EH (cell line): ENCODE measurements at regions not wholly inside any gene's neighbourhood (a gene's known extent, or its start where the extent isn't known, plus 50 kb on each side); places are given as distances from the start of the nearest gene placed in this dataset.
"Not testable (repeated sequence)": the region's sequence is repeated elsewhere in the genome, so short reads cannot be mapped to it uniquely, and the experiment has no call there.

Source experiments
- DNase-seq: peaks from one replicate; pipeline ENCODE4 v3.0.0-alpha.2; 2015; ENCODE audit warnings: low read depth

DNA sequence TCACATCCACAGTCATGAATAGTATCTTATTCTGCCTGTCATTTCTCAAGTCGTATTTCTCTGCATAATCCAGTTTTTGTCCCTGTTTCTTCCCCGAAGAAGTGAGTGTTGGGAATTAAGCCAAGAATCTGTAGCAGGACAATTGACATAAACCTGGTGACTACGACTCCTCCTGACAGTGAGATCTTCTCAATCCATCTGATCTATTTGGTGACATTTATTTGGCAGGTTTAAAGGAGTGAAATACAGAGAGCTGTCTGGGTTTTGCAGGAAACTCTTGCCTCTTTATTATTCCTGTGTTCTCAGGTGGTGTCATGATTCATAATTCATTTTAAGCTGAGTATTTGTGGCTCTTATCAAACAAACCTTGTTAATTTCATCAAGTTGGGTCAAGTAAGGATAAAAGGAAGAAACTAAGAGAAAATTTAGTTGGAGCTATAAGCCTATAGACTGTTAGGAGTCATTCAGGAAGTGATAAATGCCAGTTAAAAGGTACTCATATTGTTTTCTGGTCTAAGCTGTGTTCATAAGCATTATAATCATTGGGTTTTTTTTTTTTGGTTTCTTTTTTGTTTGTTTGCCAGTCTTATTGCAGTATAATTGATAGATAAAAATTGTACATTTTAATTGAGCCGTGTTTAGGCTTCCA, 95.9 kb upstream of the PCSK1 start:
- DNase-seq = no peak

- DNase-seq = no peak
These were observed 96.5 kb upstream of the PCSK1 start for GRCh38 chr5:96529559-96529958.

DNA sequence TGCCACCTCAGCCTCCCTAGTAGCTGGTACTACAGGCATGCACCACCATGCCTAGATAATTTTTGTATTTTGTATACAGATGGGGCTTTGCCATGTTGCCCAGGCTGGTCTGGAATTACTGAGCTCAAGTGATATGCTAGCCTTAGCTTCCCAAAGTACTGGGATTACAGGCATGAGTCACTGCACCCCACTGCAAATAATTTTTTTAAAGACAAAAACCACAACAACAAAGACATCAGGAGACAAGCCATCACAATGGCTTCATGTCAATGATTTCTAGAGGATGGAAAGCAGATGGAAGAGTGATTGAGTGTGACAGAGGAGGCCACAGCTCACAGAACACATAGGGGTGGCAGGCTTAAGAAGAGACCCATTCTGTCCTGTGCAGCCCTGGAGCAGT, 97.9 kb upstream of the PCSK1 start:
- DNase-seq = peak; percentile 20

DNA sequence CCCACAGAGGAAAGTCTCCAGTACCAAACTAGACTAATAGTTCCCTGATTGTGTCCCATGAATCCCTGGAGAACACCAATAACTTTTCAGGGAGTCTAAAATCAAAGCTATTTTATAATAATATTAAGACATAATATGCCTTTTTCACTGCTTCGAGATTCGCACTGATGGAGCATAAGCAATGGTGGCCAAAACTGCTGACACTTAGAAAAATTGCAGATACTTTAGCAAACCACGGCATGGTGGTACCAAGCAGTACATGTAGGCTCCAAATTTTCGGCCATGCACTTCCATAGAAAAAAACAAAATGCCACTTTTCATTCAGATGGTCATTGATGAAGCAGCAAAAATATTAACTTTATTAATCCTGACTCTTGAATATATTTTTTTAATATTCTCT, 100.3 kb upstream of the PCSK1 start:
- no peak for DNase-seq

- DNase-seq = peak; percentile 84
These were observed 104.3 kb upstream of the PCSK1 start for GRCh38 chr5:96537386-96537785.

GRCh38 chr5:96538808-96539250, 105.8 kb upstream of the PCSK1 start:
- DNase-seq = peak; percentile 7

DNA sequence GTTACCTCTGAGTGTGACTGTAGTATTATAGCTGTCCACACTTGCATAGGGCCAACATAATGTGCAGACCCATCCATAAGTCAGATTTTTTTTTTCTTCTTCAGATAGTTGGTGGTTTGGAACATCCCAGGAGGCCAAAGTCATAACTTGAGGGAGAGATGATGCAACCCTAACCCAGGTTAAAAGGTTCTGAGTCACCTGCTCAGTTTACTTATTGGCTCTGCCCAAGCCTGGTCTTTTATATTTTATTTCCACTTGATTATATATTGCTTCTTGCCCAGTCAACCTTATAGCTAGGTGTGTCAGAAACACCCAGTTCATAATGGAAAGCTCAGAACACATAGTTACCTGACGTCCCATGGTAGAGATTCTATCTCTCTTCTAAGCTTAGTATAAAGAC, 113.1 kb upstream of the PCSK1 start:
- DNase-seq = no peak

- DNase-seq = no peak
These were observed 114.4 kb upstream of the PCSK1 start for GRCh38 chr5:96547486-96547885.

GRCh38 chr5:96548905-96549304, 113.3 kb upstream of the CAST start:
- DNase-seq = peak; percentile 59

GRCh38 chr5:96560857-96561256, 101.3 kb upstream of the CAST start:
- not testable (repeated sequence) for DNase-seq

GRCh38 chr5:96562614-96563013, 99.6 kb upstream of the CAST start:
- peak; percentile 89 for DNase-seq

DNA sequence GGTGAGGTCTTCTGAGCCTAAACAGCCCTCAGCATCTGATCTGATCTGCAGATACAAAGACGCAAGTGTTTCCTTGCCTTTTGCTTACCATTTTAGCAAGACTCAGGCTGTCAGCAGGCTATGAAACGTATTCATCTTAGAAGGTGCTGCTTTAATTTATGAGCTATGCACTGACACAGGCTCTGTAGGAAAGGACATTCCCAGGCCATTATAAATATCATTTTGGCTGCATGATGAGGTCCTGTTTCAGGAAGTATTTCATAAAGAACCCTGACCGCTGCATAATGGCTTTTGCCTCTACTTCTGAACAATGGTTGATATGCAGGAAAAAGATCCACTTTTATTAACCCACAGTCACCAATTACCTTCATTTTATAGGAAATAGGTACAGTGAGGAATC, 98.4 kb upstream of the CAST start:
- peak; percentile 31 for DNase-seq

GRCh38 chr5:96565582-96566265, 96.5 kb upstream of the CAST start:
- peak; percentile 93 for DNase-seq

DNA sequence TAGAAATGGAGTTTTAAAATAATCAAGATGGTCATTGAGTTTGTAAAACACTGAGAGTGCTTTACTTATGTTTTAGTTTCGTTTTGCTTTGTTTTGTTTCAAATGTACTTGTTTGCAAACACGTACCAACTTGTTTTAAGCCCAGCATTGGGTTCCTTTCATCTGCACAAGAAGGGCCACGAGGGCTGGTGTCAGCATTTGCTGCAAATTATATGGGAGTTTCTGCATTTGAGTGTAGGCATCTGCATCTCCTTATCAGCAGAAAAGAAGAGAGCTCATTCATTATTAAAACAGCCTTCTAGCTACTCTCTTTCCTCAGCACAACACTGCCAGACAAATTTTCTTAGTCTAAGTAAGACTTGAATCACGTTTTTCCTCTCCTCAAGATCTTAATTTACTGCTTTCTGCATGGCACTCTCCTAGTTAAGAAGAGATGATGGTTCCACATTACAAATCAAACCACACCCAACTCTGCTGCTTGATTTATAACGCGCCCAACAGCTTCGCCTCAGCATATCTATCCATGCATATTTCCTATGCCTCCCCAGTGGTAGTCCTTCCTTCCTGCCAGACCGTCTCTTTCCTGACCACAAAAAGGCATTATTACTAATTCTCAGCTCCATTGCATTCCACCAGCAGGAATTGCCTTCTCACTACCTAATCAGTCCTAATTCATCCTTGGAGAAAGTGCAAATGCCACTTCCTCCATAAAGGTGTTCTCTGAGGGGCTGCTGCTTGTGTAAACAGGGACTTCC, 95.2 kb upstream of the CAST start:
- DNase-seq = peak; percentile 93

GRCh38 chr5:96569332-96569731, 92.8 kb upstream of the CAST start:
- no peak for DNase-seq

- DNase-seq = no peak
These were observed 92.4 kb upstream of the CAST start for GRCh38 chr5:96569770-96570169.

DNA sequence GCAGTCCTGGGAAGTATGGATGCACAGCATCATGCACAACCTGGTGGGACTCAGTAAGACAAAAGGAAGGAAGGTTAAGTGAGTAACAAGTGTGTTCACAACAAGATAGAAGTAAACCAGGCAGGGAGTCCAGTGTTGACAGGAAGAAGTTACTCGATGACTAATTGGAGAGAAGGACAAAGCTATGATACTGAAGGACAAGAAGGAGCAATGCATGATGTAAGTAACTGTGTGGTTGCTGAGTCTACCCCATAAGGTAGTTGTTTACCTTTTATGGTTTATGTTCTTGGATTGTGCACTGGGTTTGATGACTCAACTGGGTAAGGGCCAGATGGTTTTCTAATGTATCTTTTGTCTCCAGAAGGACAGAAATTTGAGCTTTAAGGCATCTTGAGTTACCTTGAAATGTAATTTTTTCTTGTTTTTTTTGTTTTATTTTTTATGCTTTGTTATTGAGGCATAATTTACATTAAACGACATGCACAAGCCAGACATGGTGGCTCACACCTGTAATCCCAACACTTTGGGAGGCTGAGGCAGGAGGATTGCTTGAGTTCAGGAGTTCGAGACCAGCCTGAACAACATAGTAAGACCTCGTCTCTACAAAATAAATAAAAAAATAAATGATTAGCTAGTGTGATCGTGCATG, 89.2 kb upstream of the CAST start:
- DNase-seq = peak; percentile 94

DNA sequence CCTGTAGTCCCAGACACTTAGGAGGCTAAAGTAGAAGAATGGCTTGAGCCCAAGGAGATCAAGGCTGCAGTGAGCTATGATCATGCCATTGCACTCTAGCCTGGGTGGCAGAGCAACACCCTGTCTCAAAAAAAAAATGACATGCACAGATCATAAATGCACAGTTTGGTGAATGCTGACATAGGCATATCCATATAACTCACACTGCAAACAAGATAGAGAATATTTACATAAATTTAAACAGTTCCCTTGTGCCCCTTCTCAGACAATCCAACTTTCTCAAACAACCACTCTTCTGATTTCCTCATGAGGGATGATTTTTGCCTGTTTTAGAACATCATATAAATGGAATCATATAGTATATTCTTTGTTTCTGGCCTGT, 88.7 kb upstream of the CAST start:
- DNase-seq = no peak

DNA sequence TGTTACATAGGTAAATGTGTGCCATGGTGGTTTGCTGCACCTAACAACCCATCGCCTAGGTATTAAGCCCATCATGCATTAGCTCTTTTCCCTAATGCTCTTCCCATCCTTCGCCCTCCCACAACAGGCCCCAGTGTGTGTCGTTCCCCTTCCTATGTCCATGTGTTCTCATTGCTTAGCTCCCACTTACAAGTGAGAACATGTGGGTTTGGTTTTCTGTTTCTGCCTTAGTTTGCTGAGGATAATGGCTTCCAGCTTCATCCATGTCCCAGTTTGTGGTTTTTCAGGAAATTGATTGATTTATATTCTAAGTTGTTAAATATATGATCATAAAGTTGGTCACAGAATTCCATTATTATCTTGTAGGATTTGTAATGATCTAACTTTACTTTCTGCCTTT, 85.3 kb upstream of the CAST start:
- DNase-seq = no peak

- DNase-seq = peak; percentile 42
These were observed 84.3 kb upstream of the CAST start for GRCh38 chr5:96577909-96578308.

GRCh38 chr5:96579711-96580110, 82.5 kb upstream of the CAST start:
- DNase-seq = no peak

- DNase-seq = no peak
These were observed 79.8 kb upstream of the CAST start for GRCh38 chr5:96582343-96582742.

- DNase-seq = no peak
These were observed 77.5 kb upstream of the CAST start for GRCh38 chr5:96584712-96585111.
